ENCODE measurements at regions not wholly inside any gene's neighbourhood (a gene's known extent, or its start where the extent isn't known, plus 50 kb on each side); places are given as distances from the start of the nearest gene placed in this dataset.
"Not testable (repeated sequence)": the region's sequence is repeated elsewhere in the genome, so short reads cannot be mapped to it uniquely, and the experiment has no call there.

DNA sequence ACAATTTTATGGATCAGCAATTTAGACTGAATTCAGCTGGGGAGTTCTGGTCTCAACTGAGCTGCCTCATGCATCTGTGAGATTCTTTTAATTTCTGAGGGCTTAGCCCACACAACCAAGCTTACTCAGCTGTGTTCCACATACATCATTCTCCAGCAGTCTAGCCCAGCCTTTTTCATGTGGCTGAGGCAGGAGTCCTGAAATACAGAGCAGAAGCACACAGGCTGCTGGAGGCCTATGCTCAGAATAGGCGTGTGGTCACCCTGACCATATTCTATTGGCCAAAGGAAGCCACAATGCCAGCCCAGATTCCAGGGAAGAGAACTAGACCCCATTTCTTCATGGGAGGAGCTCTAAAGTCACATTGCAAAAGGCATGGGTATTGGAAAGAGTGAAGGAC lies 72.3 kb upstream of the DHRS4 start:
- no peak for DNase-seq (ENCODE audit: low read depth)
- in situ Hi-C loops (cut with HindIII; ENCODE audit: low pct_unique_long_range_greater_than_20kb, low sequenced_read_pairs), result no loop called here

DNA sequence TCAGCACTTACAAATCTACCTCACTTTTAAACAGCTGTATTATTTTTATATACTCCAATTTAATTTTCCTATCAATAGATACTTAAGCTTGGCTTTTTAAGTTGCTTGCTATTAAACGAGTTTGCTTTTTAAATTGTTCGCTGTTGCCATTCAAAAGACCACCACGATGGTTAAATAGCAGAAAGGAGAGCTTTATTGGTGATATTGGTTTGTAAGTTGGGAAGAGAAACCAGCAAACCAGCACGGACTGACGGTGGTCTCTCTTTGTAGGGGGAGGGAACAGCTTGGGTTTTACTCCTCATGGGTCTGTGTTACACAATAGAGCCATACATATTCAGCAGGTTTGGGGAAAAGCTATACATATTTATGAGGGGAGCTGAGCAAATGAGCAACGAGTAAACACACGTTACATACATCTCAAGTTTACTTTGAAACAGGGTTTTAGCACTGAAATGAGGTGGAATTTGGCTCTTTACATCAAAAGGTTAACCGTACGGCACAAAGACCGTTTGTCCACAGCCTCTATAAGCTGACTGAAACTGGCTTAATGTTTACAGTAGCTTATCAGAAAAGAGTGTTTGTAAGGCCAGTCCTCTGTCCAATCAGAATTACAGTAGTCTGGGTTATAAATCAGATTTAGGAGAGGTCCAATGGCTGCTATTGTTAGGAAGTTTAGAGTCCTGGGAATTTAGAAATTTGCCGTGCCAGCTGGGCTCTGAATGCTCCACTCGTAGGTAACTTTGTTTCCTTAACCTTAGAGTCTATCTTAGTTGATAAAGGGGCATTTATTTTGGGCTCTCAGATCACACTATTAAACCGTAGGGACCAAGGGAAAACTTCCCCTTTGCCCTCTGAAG lies 69.7 kb upstream of the DHRS4 start:
- no peak for DNase-seq (ENCODE audit: low read depth)
- in situ Hi-C loops (cut with HindIII; ENCODE audit: low pct_unique_long_range_greater_than_20kb, low sequenced_read_pairs), result no loop called here

DNA sequence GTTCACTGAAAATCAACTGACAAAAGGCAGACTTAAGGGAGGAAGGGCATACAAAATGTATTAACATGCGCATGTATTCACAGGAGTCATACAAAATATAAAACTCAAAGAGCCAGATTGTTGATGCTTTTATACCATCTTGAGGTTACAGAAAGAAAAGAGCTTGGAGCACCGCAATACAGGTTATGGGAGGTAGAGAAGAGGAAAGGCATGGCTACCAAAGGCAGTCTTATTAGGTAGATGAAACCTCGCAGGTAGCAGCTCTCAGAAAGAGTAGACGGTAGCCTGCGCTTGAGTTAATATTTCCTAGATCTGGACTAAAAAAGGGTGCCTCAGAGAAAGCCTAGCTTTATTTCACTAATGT lies 69.0 kb upstream of the DHRS4 start:
- in situ Hi-C loops (cut with HindIII; ENCODE audit: low pct_unique_long_range_greater_than_20kb, low sequenced_read_pairs), result no loop called here
- no peak for DNase-seq (ENCODE audit: low read depth)

DNA sequence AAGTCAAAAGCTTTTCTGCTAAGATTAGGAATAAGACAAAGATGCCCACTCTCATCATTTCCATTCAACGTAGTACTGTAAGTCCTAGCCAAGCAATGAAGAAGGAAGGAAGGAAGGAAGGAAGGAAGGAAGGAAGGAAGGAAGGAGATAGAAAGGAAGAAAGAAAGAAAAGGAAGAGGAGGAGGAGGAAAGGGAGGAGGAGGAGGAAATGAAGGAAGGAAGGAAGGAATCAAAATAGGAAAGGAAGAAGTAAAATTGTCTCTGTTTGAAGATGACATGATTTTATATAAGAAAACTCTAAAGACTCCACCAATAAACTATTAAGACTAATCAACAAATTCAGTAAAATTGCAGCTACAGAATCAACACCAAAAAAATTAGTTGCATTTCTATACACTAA lies 66.0 kb upstream of the DHRS4 start:
- DNase-seq (ENCODE audit: low read depth), result no peak
- in situ Hi-C loops (cut with HindIII; ENCODE audit: low pct_unique_long_range_greater_than_20kb, low sequenced_read_pairs), result no loop called here

DNA sequence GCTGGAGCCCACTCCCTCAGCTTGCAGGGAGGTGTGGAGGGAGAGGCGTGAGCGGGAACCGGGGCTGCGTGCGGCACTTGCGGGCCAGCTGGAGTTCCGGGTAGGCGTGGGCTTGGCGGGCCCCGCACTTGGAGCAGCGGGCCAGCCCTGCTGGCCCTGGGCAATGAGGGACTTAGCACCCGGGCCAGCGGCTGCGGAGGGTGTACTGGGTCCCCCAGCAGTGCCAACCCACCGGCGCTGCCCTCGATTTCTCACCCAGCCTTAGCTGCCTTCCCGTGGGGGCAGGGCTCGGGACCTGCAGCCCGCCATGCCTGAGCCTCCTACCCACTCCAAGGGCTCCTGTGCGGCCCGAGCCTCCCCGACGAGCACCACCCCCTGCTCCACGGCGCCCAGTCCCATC lies 61.9 kb upstream of the DHRS4 start:
- DNase-seq (ENCODE audit: low read depth), result not testable (repeated sequence)

DNA sequence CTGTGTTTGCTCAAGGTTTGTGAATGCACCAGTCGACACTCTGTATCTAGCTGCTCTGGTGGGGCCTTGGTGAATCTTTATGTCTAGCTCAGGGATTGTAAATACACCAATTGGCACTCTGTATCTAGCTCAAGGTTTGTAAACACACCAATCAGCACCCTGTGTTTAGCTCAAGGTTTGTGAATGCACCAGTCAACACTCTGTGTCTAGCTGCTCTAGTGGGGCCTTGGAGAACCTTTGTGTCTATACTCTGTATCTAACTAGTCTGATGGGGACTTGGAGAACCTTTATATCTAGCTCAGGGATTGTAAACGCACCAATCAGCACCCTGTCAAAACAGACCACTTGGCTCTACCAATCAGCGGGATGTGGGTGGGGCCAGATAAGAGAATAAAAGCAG lies 61.3 kb upstream of the DHRS4 start:
- in situ Hi-C loops (cut with HindIII; ENCODE audit: low pct_unique_long_range_greater_than_20kb, low sequenced_read_pairs); DNase-seq (ENCODE audit: low read depth): not testable (repeated sequence)

More for the DNA sequence above, 61.9 kb upstream of the DHRS4 start:
- in situ Hi-C loops (cut with HindIII; ENCODE audit: low pct_unique_long_range_greater_than_20kb, low sequenced_read_pairs), result not testable (repeated sequence)

DNA sequence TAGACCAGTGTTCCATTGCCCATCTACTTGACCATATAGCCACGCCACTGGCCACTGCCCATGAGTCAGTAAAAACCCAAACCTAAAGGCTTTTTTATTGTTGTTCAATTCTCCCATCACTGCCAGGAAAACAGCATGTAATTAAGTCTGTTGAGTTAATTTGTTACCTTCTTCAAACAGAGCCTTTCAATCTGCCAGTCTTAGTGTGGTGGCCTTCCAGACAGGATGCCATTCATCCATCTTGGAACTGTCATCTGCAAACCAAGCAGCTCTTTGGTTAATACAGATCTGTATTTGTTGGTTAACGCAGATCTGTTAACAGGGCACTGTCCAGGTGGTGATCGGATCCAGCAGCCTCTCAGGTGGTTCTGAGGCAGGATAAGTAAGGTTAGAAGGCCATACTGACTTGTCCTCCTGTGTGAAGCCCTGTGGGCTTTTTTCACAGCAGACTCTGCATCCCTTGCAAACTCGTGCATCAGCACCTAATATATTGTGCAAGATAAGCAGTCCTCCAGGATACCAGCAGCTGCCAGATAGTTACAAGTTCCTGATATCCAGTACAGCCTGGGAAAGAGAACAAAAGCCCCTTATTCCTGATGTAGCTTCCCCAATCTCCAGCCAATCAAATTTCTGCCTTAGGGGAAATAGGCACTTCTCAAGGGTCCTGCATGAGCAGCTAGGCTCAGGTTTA lies 59.1 kb upstream of the DHRS4 start:
- no peak for DNase-seq (ENCODE audit: low read depth)
- in situ Hi-C loops (cut with HindIII; ENCODE audit: low pct_unique_long_range_greater_than_20kb, low sequenced_read_pairs), result no loop called here

DNA sequence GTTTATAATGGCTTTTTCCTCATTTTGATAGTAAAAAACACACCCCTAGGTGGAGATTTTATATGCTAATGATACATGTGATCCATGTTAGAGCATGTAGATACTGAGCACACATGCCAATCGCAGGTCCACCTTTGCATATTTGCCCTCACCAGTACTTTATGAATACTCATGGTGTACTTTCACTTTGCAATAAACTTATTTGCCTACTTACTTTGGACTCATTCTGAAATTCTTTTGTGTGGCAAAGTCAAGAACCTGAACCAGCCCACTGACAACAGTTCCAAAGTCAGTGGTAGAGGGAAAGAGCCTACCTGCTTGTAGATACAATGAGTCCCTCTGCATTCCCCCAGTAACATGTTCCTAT lies 58.5 kb upstream of the DHRS4 start:
- in situ Hi-C loops (cut with HindIII; ENCODE audit: low pct_unique_long_range_greater_than_20kb, low sequenced_read_pairs), result no loop called here

DNA sequence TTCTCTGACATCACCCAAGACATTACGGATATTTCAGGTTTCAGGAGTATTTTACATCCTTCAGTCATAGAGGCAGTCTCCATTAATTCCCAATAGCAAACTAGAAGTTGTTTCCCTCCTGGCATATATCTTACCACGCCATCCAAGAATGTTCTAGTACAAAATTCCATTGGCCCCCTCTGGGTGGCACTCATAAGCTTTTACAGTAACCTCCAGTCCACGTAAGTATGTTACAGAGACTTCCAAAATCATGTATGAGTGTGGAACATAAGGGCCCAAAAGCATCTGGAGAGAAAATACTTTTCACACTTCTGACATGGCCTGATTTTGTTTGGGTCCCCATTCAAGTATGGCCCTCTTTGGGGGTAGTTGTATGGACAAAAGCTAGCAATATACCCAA lies 58.1 kb upstream of the DHRS4 start:
- in situ Hi-C loops (cut with HindIII; ENCODE audit: low pct_unique_long_range_greater_than_20kb, low sequenced_read_pairs), result no loop called here

More for the DNA sequence above, 58.5 kb upstream of the DHRS4 start:
- no peak for DNase-seq (ENCODE audit: low read depth)

DNA sequence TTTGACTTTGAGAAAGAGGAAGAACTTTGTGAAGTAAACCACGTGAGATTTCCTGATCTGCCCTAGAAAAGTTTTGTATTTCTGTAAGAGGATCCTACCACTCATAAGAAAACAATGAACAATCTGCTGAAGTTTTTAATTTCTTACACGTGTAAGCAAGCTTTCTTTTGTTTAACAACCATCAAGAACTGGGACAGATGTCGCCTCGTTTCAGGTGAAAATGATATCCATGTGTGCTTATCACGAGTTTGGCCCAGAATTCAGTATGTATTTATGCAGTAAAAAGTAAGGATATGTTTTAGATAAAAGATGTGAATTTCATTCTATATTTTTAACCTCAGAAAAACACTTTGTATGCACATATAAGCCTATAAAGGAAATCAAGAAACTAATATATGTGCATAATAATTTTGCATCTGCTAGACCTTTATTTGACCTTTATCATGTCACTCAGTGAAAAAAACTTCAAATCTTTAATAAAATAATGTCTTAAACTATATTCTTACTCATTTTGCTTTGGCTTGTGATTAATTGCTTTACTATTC lies 56.9 kb upstream of the DHRS4 start:
- in situ Hi-C loops (cut with HindIII; ENCODE audit: low pct_unique_long_range_greater_than_20kb, low sequenced_read_pairs), result no loop called here
- no peak for DNase-seq (ENCODE audit: low read depth)

More for the DNA sequence above, 58.1 kb upstream of the DHRS4 start:
- no peak for DNase-seq (ENCODE audit: low read depth)

DNA sequence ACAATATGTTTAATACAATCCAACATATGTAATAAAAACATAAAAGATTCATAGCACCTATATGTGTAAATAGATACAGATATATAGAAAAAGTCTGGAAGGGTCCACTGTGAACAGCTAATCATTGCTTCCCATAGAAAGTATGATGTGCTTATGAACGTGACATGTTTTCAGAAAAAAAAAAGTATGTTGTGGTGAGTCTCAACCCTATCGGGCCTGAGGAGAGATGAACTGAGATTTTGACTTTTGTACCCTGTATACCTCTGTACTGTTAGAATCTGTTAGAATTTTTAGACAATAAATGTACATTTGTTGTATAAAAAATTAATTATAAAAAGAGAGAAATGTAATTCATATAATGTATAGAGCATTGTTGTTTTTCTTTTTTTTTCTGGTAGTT lies 56.3 kb upstream of the DHRS4 start:
- DNase-seq (ENCODE audit: low read depth); in situ Hi-C loops (cut with HindIII; ENCODE audit: low pct_unique_long_range_greater_than_20kb, low sequenced_read_pairs): not testable (repeated sequence)

DNA sequence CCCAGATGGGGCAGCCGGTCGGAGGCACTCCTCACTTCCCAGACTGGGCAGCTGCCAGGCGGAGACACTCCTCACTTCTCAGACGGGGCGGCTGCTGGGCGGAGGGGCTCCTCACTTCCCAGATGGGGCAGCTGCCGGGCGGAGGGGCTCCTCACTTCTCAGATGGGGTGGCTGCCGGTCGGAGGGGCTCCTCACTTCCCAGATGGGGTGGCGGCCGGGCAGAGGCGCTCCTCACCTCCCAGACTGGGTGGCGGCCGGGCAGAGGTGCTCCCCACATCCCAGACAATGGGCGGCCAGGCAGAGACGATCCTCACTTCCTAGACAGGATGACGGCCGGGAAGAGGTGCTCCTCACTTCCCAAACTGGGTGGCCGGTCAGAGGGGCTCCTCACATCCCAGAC lies 55.2 kb upstream of the DHRS4 start:
- in situ Hi-C loops (cut with HindIII; ENCODE audit: low pct_unique_long_range_greater_than_20kb, low sequenced_read_pairs); DNase-seq (ENCODE audit: low read depth): not testable (repeated sequence)

DNA sequence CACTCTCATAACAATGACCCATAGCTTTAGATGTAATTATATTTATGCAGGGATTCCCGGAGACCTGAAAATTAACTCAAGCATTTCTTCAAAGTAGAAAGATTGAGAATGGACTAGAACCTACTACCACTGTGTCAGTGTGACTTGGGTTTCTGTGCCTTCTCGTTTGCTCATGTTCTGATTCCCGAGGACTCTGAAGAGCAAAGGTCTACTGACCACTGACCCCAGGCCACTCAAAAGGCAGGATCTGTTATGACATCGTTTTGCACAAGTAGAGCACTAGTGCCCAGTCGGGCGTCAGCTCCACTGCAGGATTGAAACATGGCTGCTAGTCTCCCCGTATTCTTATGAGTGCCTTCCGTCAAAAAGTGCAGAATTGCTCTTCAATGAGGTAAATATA lies 53.8 kb upstream of the DHRS4 start:
- in situ Hi-C loops (cut with HindIII; ENCODE audit: low pct_unique_long_range_greater_than_20kb, low sequenced_read_pairs), result no loop called here

DNA sequence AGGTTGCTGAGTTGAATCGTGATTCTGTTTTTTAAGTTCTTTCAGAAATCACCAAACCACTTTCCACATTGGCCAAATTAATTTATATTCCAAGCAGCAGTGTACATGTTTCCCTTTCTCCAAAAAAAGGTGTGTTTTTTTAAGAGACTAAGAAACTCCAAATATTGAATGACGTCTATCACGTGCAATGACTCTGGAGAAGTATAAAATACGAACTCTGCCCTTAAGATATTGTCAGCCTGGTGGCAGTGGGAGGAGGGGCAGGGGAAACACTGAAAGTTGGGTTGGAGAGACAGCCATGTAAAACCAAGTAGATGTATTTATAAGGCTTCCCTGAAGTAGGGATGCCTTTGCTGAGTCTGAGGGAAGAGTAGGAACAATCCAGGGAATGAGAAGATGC lies 50.1 kb upstream of the DHRS4 start:
- in situ Hi-C loops (cut with HindIII; ENCODE audit: low pct_unique_long_range_greater_than_20kb, low sequenced_read_pairs), result no loop called here
- DNase-seq (ENCODE audit: low read depth), result no peak

More for the DNA sequence above, 53.8 kb upstream of the DHRS4 start:
- no peak for DNase-seq (ENCODE audit: low read depth)
